Adrenal gland (tissue), 5 donors: ENCODE measurements at regions not wholly inside any gene's neighbourhood (a gene's known extent, or its start where the extent isn't known, plus 50 kb on each side); places are given as distances from the start of the nearest gene placed in this dataset.

Experiments used
- CTCF ChIP-seq, 6 experiments: fragments of 450-650 bp in 4 of 6; fragments of 200-600 bp in 2 of 6; sonication (generic) in 1 of 6; IDR thresholded peaks; 1 replicate in 5 of 6; 2 replicates in 1 of 6; pipeline versions ENCODE4 v1.5.1 to v1.8.0; 2016 to 2021; ENCODE audit warnings: antibody characterized with exemption in 6 of 6, mild to moderate bottlenecking in 2 of 6, moderate library complexity in 1 of 6
- POLR2A ChIP-seq, 2 donors: fragments of 450-650 bp; IDR thresholded peaks; one replicate each; pipeline ENCODE4 v1.6.1; 2017; ENCODE audit warnings: antibody characterized with exemption in 2 of 2, mild to moderate bottlenecking in 2 of 2, moderate library complexity in 1 of 2
- donor health status: DM: no; HTN: no; CAD: no.

- TF ChIP-seq CTCF (IDR thresholded peaks at IDR 0.05) = no peak
- TF ChIP-seq POLR2A (IDR thresholded peaks at IDR 0.05) = no peak
These were observed 127.3 kb downstream of the BANF2 start for GRCh38 chr20:17827079-17827478.
